Liver (tissue), 3 donors: ENCODE measurements at regions not wholly inside any gene's neighbourhood (a gene's known extent, or its start where the extent isn't known, plus 50 kb on each side); places are given as distances from the start of the nearest gene placed in this dataset.

Experiments used
- EGR1 ChIP-seq, 2 donors: IDR thresholded peaks; 2 replicates each; pipeline ENCODE4 v1.6.1; 2016 to 2018; ENCODE audit warnings: antibody characterized with exemption in 2 of 2, low read depth in 2 of 2
- FOXA1 ChIP-seq: IDR thresholded peaks from 2 replicates; pipeline ENCODE4 v1.6.1; 2016; ENCODE audit warnings: antibody characterized with exemption
- JUND ChIP-seq, 2 donors: IDR thresholded peaks; 2 replicates each; pipeline ENCODE4 v1.6.1; 2016; ENCODE audit warnings: antibody characterized with exemption in 2 of 2
- NR2F2 ChIP-seq: IDR thresholded peaks from 2 replicates; pipeline ENCODE4 v1.6.1; 2016; ENCODE audit warnings: antibody characterized with exemption
- RAD21 ChIP-seq, 2 donors: IDR thresholded peaks; 2 replicates each; pipeline ENCODE4 v1.6.1; 2016; ENCODE audit warnings: antibody characterized with exemption in 2 of 2, mild to moderate bottlenecking in 2 of 2
- RXRA ChIP-seq, 2 donors: IDR thresholded peaks; 2 replicates each; pipeline ENCODE4 v1.6.1; 2017 to 2018; ENCODE audit warnings: antibody characterized with exemption in 2 of 2, mild to moderate bottlenecking in 1 of 2
- SP1 ChIP-seq: IDR thresholded peaks from 2 replicates; pipeline ENCODE4 v1.6.1; 2018; ENCODE audit warnings: antibody characterized with exemption, mild to moderate bottlenecking
- TAF1 ChIP-seq: conservative IDR thresholded peaks from 2 replicates; pipeline ENCODE4 v1.6.1; 2016; ENCODE audit warnings: antibody characterized with exemption, mild to moderate bottlenecking
- TF ChIP-seq, protein P1 (sequence below): fragments of 150-350 bp; IDR thresholded peaks from 2 replicates; pipeline ENCODE4 v1.5.1; 2017; ENCODE audit warnings: improper control_type of control experiment, low read depth, low read length; ENCODE audit not compliant: missing input control
- TF ChIP-seq, protein P2 (sequence below): IDR thresholded peaks from 2 replicates; pipeline ENCODE4 v1.6.1; 2016; ENCODE audit warnings: antibody characterized with exemption, mild to moderate bottlenecking
- TF ChIP-seq, protein P3 (sequence below): IDR thresholded peaks from 2 replicates; pipeline ENCODE4 v1.6.1; 2016; ENCODE audit warnings: antibody characterized with exemption
- TF ChIP-seq, protein P4 (sequence below): IDR thresholded peaks from 2 replicates; pipeline ENCODE4 v1.6.1; 2016; ENCODE audit warnings: antibody characterized with exemption
- donor health status: healthy.
- donor health status: healthy.

DNA sequence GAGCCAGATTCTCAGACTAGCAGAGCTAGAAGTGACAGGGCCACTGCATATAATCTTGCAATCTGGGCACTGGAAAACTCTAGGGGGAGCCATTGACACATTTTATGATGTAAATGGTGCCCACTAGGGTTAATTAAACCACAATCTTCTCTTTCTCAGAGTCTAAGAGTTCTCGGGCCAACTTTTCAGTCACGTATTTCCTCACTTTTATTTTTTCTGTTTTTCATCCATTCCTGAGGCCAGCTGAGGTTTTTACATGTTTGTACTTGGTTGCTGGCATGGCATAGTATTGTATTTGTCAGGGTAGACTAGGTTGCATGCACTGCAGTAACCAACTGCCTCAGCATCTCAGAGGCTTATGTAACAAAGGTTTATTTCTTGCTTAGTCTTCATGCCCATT is 138.2 kb downstream of the ZNF326 start:
- TF ChIP-seq, protein P1, sequence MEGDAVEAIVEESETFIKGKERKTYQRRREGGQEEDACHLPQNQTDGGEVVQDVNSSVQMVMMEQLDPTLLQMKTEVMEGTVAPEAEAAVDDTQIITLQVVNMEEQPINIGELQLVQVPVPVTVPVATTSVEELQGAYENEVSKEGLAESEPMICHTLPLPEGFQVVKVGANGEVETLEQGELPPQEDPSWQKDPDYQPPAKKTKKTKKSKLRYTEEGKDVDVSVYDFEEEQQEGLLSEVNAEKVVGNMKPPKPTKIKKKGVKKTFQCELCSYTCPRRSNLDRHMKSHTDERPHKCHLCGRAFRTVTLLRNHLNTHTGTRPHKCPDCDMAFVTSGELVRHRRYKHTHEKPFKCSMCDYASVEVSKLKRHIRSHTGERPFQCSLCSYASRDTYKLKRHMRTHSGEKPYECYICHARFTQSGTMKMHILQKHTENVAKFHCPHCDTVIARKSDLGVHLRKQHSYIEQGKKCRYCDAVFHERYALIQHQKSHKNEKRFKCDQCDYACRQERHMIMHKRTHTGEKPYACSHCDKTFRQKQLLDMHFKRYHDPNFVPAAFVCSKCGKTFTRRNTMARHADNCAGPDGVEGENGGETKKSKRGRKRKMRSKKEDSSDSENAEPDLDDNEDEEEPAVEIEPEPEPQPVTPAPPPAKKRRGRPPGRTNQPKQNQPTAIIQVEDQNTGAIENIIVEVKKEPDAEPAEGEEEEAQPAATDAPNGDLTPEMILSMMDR, result no peak
- TF ChIP-seq, protein P2, sequence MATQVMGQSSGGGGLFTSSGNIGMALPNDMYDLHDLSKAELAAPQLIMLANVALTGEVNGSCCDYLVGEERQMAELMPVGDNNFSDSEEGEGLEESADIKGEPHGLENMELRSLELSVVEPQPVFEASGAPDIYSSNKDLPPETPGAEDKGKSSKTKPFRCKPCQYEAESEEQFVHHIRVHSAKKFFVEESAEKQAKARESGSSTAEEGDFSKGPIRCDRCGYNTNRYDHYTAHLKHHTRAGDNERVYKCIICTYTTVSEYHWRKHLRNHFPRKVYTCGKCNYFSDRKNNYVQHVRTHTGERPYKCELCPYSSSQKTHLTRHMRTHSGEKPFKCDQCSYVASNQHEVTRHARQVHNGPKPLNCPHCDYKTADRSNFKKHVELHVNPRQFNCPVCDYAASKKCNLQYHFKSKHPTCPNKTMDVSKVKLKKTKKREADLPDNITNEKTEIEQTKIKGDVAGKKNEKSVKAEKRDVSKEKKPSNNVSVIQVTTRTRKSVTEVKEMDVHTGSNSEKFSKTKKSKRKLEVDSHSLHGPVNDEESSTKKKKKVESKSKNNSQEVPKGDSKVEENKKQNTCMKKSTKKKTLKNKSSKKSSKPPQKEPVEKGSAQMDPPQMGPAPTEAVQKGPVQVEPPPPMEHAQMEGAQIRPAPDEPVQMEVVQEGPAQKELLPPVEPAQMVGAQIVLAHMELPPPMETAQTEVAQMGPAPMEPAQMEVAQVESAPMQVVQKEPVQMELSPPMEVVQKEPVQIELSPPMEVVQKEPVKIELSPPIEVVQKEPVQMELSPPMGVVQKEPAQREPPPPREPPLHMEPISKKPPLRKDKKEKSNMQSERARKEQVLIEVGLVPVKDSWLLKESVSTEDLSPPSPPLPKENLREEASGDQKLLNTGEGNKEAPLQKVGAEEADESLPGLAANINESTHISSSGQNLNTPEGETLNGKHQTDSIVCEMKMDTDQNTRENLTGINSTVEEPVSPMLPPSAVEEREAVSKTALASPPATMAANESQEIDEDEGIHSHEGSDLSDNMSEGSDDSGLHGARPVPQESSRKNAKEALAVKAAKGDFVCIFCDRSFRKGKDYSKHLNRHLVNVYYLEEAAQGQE, result no peak
- TF ChIP-seq TAF1 (no peak), NR2F2 (no peak), JUND (IDR thresholded peaks at IDR 0.05) (no peak), SP1 (no peak), RXRA (IDR thresholded peaks at IDR 0.05) (no peak), EGR1 (IDR thresholded peaks at IDR 0.05; ENCODE audit: low read depth in 2 of 2) (no peak), FOXA1 (no peak), RAD21 (IDR thresholded peaks at IDR 0.05) (peak; percentile 55 to 58)
- TF ChIP-seq, protein P3, sequence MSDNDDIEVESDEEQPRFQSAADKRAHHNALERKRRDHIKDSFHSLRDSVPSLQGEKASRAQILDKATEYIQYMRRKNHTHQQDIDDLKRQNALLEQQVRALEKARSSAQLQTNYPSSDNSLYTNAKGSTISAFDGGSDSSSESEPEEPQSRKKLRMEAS, result no peak
- TF ChIP-seq, protein P4, sequence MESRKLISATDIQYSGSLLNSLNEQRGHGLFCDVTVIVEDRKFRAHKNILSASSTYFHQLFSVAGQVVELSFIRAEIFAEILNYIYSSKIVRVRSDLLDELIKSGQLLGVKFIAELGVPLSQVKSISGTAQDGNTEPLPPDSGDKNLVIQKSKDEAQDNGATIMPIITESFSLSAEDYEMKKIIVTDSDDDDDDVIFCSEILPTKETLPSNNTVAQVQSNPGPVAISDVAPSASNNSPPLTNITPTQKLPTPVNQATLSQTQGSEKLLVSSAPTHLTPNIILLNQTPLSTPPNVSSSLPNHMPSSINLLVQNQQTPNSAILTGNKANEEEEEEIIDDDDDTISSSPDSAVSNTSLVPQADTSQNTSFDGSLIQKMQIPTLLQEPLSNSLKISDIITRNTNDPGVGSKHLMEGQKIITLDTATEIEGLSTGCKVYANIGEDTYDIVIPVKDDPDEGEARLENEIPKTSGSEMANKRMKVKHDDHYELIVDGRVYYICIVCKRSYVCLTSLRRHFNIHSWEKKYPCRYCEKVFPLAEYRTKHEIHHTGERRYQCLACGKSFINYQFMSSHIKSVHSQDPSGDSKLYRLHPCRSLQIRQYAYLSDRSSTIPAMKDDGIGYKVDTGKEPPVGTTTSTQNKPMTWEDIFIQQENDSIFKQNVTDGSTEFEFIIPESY, result no peak
